22Rv1 (cell line): ENCODE measurements at regions not wholly inside any gene's neighbourhood (a gene's known extent, or its start where the extent isn't known, plus 50 kb on each side); places are given as distances from the start of the nearest gene placed in this dataset.

ENCODE experiments used
- CTCF ChIP-seq: fragments of 450-650 bp; IDR thresholded peaks from 2 replicates; pipeline ENCODE4 v1.5.1; 2017; ENCODE audit warnings: mild to moderate bottlenecking
- ZFX ChIP-seq: fragments of 450-650 bp; IDR thresholded peaks from 2 replicates; pipeline ENCODE4 v1.6.1; 2017; ENCODE audit warnings: antibody characterized with exemption, borderline replicate concordance

GRCh38 chr7:17716816-17717215 is 223.5 kb downstream of the SNX13 start:
- no peak for TF ChIP-seq CTCF
- no peak for TF ChIP-seq ZFX
